Keratinocyte (primary cell): ENCODE measurements at regions not wholly inside any gene's neighbourhood (a gene's known extent, or its start where the extent isn't known, plus 50 kb on each side); places are given as distances from the start of the nearest gene placed in this dataset.

Source experiments
- DNase-seq: peaks from one replicate; pipeline ENCODE4 v3.0.0-alpha.2; 2011; ENCODE audit warnings: low read depth, missing footprints, low spot score
- FAIRE-seq: peaks from 2 replicates; lab custom pipeline; 2011; peaks lifted over from hg19 to GRCh38; lab: Jason Lieb, UNC
- H2AFZ ChIP-seq: 2 replicates; pipeline ENCODE4 v1.6.0; 2012; ENCODE audit warnings: low read length, control low read depth, inconsistent platforms; ENCODE audit not compliant: control insufficient read depth
- H3K27ac ChIP-seq: 2 replicates; pipeline ENCODE4 v1.5.1; 2011; ENCODE audit warnings: low read length; ENCODE audit not compliant: control insufficient read depth, insufficient read depth
- H3K27me3 ChIP-seq: 3 replicates; pipeline ENCODE4 v1.6.0; 2011; ENCODE audit warnings: low read length; ENCODE audit not compliant: control insufficient read depth, insufficient read depth; ENCODE audit errors: extremely low read depth
- H3K36me3 ChIP-seq, 2 experiments: 2 replicates in 1 of 2; 3 replicates in 1 of 2; pipeline ENCODE4 v1.5.1; 2011; ENCODE audit warnings: low read length in 2 of 2, mild to moderate bottlenecking in 1 of 2; ENCODE audit not compliant: control insufficient read depth in 2 of 2, insufficient read depth in 2 of 2; ENCODE audit errors: extremely low read depth in 1 of 2
- H3K4me1 ChIP-seq: 3 replicates; pipeline ENCODE4 v1.5.1; 2011; ENCODE audit warnings: low read length; ENCODE audit not compliant: control insufficient read depth, insufficient read depth; ENCODE audit errors: extremely low read depth
- H3K4me2 ChIP-seq: 3 replicates; pipeline ENCODE4 v1.6.0; 2011; ENCODE audit warnings: low read depth, low read length; ENCODE audit not compliant: control insufficient read depth, insufficient read depth; ENCODE audit errors: extremely low read depth
- H3K4me3 ChIP-seq, 3 experiments: fragments of 200-600 bp in 1 of 3; sonication (generic) in 1 of 3; 2 replicates in 2 of 3; 3 replicates in 1 of 3; pipeline ENCODE4 v1.5.1; 2011 to 2016; ENCODE audit warnings: low read length in 3 of 3, mild to moderate bottlenecking in 3 of 3, control low read depth in 2 of 3, inconsistent platforms in 1 of 3, low read depth in 1 of 3, mixed read lengths in 1 of 3, mixed run types in 1 of 3, moderate library complexity in 1 of 3; ENCODE audit not compliant: control insufficient read depth in 2 of 3, insufficient read depth in 2 of 3; ENCODE audit errors: extremely low read depth in 1 of 3
- H3K79me2 ChIP-seq: 2 replicates; pipeline ENCODE4 v1.6.0; 2012; ENCODE audit warnings: low read length; ENCODE audit not compliant: control insufficient read depth, insufficient read depth
- H3K9ac ChIP-seq: 3 replicates; pipeline ENCODE4 v1.6.0; 2011; ENCODE audit warnings: low read length; ENCODE audit not compliant: control insufficient read depth, insufficient read depth; ENCODE audit errors: extremely low read depth
- H3K9me1 ChIP-seq: 3 replicates; pipeline ENCODE4 v1.6.0; 2011; ENCODE audit warnings: low read length; ENCODE audit not compliant: control insufficient read depth, insufficient read depth; ENCODE audit errors: extremely low read depth
- H3K9me3 ChIP-seq: 2 replicates; pipeline ENCODE4 v1.5.1; 2012; ENCODE audit warnings: low read depth, low read length; ENCODE audit not compliant: control insufficient read depth
- H4K20me1 ChIP-seq: 3 replicates; pipeline ENCODE4 v1.6.0; 2011; ENCODE audit warnings: low read length; ENCODE audit not compliant: control insufficient read depth, insufficient read depth; ENCODE audit errors: extremely low read depth
- EZH2 ChIP-seq: IDR thresholded peaks from one replicate; pipeline ENCODE4 v1.6.1; 2012; ENCODE audit warnings: inconsistent platforms, mild to moderate bottlenecking, low read length, moderate library complexity
- dilution Hi-C: fragments of 300-500 bp; cut with MboI; formaldehyde crosslinking; loops from one replicate; pipeline ENCODE4 v1.7.0; 2020; ENCODE audit warnings: low sequenced_read_pairs; ENCODE audit not compliant: extremely low pct_ligation_motif_present
- TF ChIP-seq, protein P1 (sequence below), 3 experiments: IDR thresholded peaks in 1 of 3; conservative IDR thresholded peaks in 1 of 3; optimal IDR thresholded peaks in 1 of 3; 2 replicates in 2 of 3; 3 replicates in 1 of 3; pipeline versions ENCODE3 to v1.5.1; 2011; ENCODE audit warnings: low read length in 3 of 3, mild to moderate bottlenecking in 3 of 3, moderate library complexity in 2 of 3, control low read depth in 1 of 3, inconsistent platforms in 1 of 3; ENCODE audit not compliant: insufficient read depth in 2 of 3; ENCODE audit errors: extremely low read depth in 1 of 3

DNA sequence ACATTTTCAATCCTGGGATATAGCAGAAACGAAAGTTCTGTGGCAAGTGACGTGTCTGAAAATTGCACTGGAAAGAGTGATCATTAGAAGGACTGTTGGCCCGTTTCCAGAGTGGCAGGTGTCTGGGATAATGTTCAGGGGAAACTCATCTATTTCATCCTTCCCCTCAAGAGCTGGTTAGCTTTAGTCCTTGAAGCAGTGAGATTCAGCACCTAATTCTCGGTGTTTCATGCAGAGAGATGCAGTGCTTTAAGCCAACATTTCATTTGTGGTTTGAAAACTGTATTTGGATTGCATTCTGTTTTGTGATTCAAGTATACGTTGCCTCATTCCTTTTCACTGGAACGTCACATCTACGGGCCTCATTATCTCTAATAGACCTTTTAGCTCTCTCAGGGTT, 205.0 kb upstream of the RAG2 start:
- no peak for DNase-seq
- no peaks in the 10 kb centered on the region for H3K27me3 ChIP-seq
- H3K36me3 ChIP-seq, result no peaks in the 10 kb centered on the region
- no peak overlapping the region for H3K4me2 ChIP-seq
- TF ChIP-seq, protein P1, sequence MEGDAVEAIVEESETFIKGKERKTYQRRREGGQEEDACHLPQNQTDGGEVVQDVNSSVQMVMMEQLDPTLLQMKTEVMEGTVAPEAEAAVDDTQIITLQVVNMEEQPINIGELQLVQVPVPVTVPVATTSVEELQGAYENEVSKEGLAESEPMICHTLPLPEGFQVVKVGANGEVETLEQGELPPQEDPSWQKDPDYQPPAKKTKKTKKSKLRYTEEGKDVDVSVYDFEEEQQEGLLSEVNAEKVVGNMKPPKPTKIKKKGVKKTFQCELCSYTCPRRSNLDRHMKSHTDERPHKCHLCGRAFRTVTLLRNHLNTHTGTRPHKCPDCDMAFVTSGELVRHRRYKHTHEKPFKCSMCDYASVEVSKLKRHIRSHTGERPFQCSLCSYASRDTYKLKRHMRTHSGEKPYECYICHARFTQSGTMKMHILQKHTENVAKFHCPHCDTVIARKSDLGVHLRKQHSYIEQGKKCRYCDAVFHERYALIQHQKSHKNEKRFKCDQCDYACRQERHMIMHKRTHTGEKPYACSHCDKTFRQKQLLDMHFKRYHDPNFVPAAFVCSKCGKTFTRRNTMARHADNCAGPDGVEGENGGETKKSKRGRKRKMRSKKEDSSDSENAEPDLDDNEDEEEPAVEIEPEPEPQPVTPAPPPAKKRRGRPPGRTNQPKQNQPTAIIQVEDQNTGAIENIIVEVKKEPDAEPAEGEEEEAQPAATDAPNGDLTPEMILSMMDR (optimal IDR thresholded peaks at IDR 0.05 in 1 of 3, IDR thresholded peaks at IDR 0.05 in 1 of 3, conservative IDR thresholded peaks at IDR 0.05 in 1 of 3; ENCODE audit: extremely low read depth in 1 of 3, insufficient read depth in 2 of 3, low read length in 3 of 3), result no peak
- TF ChIP-seq EZH2, result no peak
- no peak overlapping the region for H2AFZ ChIP-seq
- no peaks in the 10 kb centered on the region for H3K79me2 ChIP-seq
- dilution Hi-C loops, result no loop called here
- no peak overlapping the region for H3K9ac ChIP-seq
- no peaks in the 10 kb centered on the region for H3K9me3 ChIP-seq
- no peak overlapping the region for H3K4me3 ChIP-seq
- H3K4me1 ChIP-seq, result no peaks in the 10 kb centered on the region
- no peak for FAIRE-seq
- H4K20me1 ChIP-seq, result no peaks in the 10 kb centered on the region
- no peak overlapping the region for H3K27ac ChIP-seq
- no peaks in the 10 kb centered on the region for H3K9me1 ChIP-seq

DNA sequence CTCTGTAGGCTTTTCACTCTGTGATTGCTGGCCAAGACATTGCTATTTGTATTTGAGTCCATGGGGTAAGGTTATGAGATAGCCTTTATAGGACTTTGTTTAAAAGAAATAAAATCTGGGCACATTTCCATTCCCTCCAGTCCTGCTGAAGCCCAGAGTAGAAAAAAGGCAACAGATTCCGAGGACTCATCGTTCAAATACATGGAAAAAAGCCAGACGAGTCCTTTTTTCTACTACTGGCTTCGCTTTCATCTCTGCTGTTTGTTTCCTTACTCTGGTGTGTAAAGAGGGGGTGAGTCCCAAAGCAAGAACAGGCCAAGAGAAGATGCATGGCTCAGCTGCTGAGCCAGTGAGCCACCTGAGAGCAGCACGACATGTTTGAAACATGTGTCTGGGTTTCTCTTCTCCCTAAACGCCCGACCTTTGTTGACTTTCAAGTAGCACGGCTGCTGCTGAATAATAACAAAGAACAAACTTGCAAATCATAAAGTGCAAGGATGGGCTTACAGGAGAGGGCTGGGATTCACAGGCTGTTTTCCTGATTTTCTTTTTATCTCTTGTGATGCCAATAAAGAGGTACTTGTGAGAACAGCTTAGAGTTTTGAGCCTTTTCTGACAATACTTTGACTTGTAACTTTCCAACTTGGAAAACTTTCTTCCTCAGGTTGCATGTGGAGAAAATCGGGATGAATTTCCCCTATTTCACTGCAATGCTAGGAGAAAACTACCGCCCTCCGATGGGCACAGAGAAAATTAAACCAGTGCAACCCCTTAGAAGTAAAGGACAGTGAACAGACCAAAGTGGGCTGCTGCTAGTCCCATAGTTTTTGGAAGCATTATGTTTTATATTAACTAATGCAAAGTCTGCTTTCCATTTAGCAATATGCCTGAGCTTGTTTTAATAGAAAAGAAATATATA, 195.2 kb upstream of the RAG2 start:
- no peak for TF ChIP-seq EZH2
- TF ChIP-seq, protein P1 (optimal IDR thresholded peaks at IDR 0.05 in 1 of 3, IDR thresholded peaks at IDR 0.05 in 1 of 3, conservative IDR thresholded peaks at IDR 0.05 in 1 of 3; ENCODE audit: extremely low read depth in 1 of 3, insufficient read depth in 2 of 3, low read length in 3 of 3), result peak; percentile 26 to 33 (median 28)
- Histone ChIP-seq H3K9ac (no peak overlapping the region), H3K4me1 (peaks cover 3% of the 10 kb centered on the region), H2AFZ (peak overlapping the region; percentile 79), H3K9me3 (no peaks in the 10 kb centered on the region), H3K4me2 (peak overlapping the region; percentile 35), H3K79me2 (no peaks in the 10 kb centered on the region), H3K4me3 (no peak overlapping the region), H3K27ac (no peak overlapping the region), H3K9me1 (no peaks in the 10 kb centered on the region), H4K20me1 (no peaks in the 10 kb centered on the region), H3K36me3 (no peaks in the 10 kb centered on the region), H3K27me3 (no peaks in the 10 kb centered on the region)
- no peak for FAIRE-seq
- no peak for DNase-seq
- dilution Hi-C loops, result no loop called here
